ENCODE measurements at regions not wholly inside any gene's neighbourhood (a gene's known extent, or its start where the extent isn't known, plus 50 kb on each side); places are given as distances from the start of the nearest gene placed in this dataset.

- no peaks in the 10 kb centered on the region for H3K27me3 ChIP-seq
- no peaks in the 10 kb centered on the region for H3K4me1 ChIP-seq
- no peak overlapping the region for H3K27ac ChIP-seq
- intact Hi-C loops (cut with DNase I), result no loop called here
- 74 to 78% methylated on average over 6 of the region's 6 CpGs for whole genome bisulfite sequencing, 2 donors
- H3K4me3 ChIP-seq, result no peak overlapping the region
- TF ChIP-seq POLR2AphosphoS5 (IDR thresholded peaks at IDR 0.05), result no peak
- DNase-seq, result peak; percentile 48
- no peaks in the 10 kb centered on the region for H3K36me3 ChIP-seq
- H3K9me3 ChIP-seq, result no peaks in the 10 kb centered on the region
These were observed 148.0 kb upstream of the B3GAT1 start for GRCh38 chr11:134560066-134560465.

- intact Hi-C loops (cut with DNase I), result no loop called here
- no peaks in the 10 kb centered on the region for H3K27me3 ChIP-seq
- peak; percentile 54 for DNase-seq
- H3K4me1 ChIP-seq, result no peaks in the 10 kb centered on the region
- no peak for TF ChIP-seq CTCF (IDR thresholded peaks at IDR 0.05)
- TF ChIP-seq EP300 (IDR thresholded peaks at IDR 0.05), result no peak
- TF ChIP-seq POLR2AphosphoS5 (IDR thresholded peaks at IDR 0.05), result no peak
- TF ChIP-seq POLR2A (IDR thresholded peaks at IDR 0.05), result no peak
- WGBS, 2 donors, result 61 to 72% methylated on average over 9 of the region's 9 CpGs
- H3K9me3 ChIP-seq, result no peaks in the 10 kb centered on the region
- no peak overlapping the region for H3K27ac ChIP-seq
- no peaks in the 10 kb centered on the region for H3K36me3 ChIP-seq
- H3K4me3 ChIP-seq, result no peak overlapping the region
These were observed 147.5 kb upstream of the B3GAT1 start for GRCh38 chr11:134559602-134559962.

- TF ChIP-seq POLR2A (IDR thresholded peaks at IDR 0.05), result no peak
- no peaks in the 10 kb centered on the region for H3K27me3 ChIP-seq
- intact Hi-C loops (cut with DNase I), result no loop called here
- no peak overlapping the region for H3K4me3 ChIP-seq
- DNase-seq, result no peak
- H3K36me3 ChIP-seq, result no peaks in the 10 kb centered on the region
- no peaks in the 10 kb centered on the region for H3K9me3 ChIP-seq
- no peaks in the 10 kb centered on the region for H3K4me1 ChIP-seq
- H3K27ac ChIP-seq, result no peak overlapping the region
- 72 to 80% methylated on average over 16 of the region's 16 CpGs for WGBS, 2 donors
These were observed 147.0 kb upstream of the B3GAT1 start for GRCh38 chr11:134558916-134559601.

GRCh38 chr11:134558258-134558835 lies 146.3 kb upstream of the B3GAT1 start:
- WGBS, 2 donors, result 86 to 89% methylated on average over 4 of the region's 4 CpGs
- peak; percentile 37 for DNase-seq
- Histone ChIP-seq H3K36me3 (no peaks in the 10 kb centered on the region), H3K27ac (no peak overlapping the region), H3K9me3 (no peaks in the 10 kb centered on the region), H3K4me1 (no peaks in the 10 kb centered on the region), H3K27me3 (no peaks in the 10 kb centered on the region), H3K4me3 (no peak overlapping the region)
- intact Hi-C loops (cut with DNase I), result no loop called here
- TF ChIP-seq EP300 (IDR thresholded peaks at IDR 0.05) (no peak), POLR2A (IDR thresholded peaks at IDR 0.05) (no peak), CTCF (IDR thresholded peaks at IDR 0.05) (no peak), POLR2AphosphoS5 (IDR thresholded peaks at IDR 0.05) (no peak)

GRCh38 chr11:134557571-134558257 lies 145.7 kb upstream of the B3GAT1 start:
- Histone ChIP-seq H3K9me3 (no peaks in the 10 kb centered on the region), H3K4me3 (no peak overlapping the region), H3K27me3 (no peaks in the 10 kb centered on the region), H3K27ac (no peak overlapping the region), H3K36me3 (no peaks in the 10 kb centered on the region), H3K4me1 (no peaks in the 10 kb centered on the region)
- intact Hi-C loops (cut with DNase I), result no loop called here
- TF ChIP-seq CTCF (IDR thresholded peaks at IDR 0.05), result no peak
- no peak for TF ChIP-seq POLR2A (IDR thresholded peaks at IDR 0.05)
- no peak for TF ChIP-seq POLR2AphosphoS5 (IDR thresholded peaks at IDR 0.05)
- no peak for TF ChIP-seq EP300 (IDR thresholded peaks at IDR 0.05)
- no peak for DNase-seq
- 77 to 81% methylated on average over 6 of the region's 6 CpGs for WGBS, 2 donors

Measured in sigmoid colon (tissue), 6 donors.